ENCODE measurements at regions not wholly inside any gene's neighbourhood (a gene's known extent, or its start where the extent isn't known, plus 50 kb on each side); places are given as distances from the start of the nearest gene placed in this dataset.
"Not testable (repeated sequence)": the region's sequence is repeated elsewhere in the genome, so short reads cannot be mapped to it uniquely, and the experiment has no call there.

- WGBS, 2 experiments: 0 to 1% methylated on average over 77 of the region's 77 CpGs
- H3K27ac ChIP-seq (ENCODE audit: insufficient read depth, low read depth, low read length, poor library complexity, severe bottlenecking): peak overlapping the region; percentile 29
- peaks cover 11% of the 10 kb centered on the region for H3K27me3 ChIP-seq (ENCODE audit: control insufficient read depth, insufficient read depth, low read length, poor library complexity, severe bottlenecking)
- H3K4me1 ChIP-seq (ENCODE audit: control insufficient read depth, insufficient read depth, low read length): peaks cover 26% of the 10 kb centered on the region
- H3K4me3 ChIP-seq (ENCODE audit: insufficient read depth, low read depth, low read length): peak overlapping the region; percentile 77
- H3K36me3 ChIP-seq (ENCODE audit: control insufficient read depth, insufficient read depth, low read length): peaks cover 3% of the 10 kb centered on the region
- no peaks in the 10 kb centered on the region for H3K9me3 ChIP-seq (ENCODE audit: control insufficient read depth, low read length)
These were observed 100.3 kb upstream of the SVIL start for GRCh38 chr10:29734962-29735627.

- Histone ChIP-seq H3K4me3 (ENCODE audit: insufficient read depth, low read depth, low read length) (peak overlapping the region; percentile 77), H3K27ac (ENCODE audit: insufficient read depth, low read depth, low read length, poor library complexity, severe bottlenecking) (no peak overlapping the region), H3K36me3 (ENCODE audit: control insufficient read depth, insufficient read depth, low read length) (peaks cover 5% of the 10 kb centered on the region), H3K9me3 (ENCODE audit: control insufficient read depth, low read length) (no peaks in the 10 kb centered on the region), H3K4me1 (ENCODE audit: control insufficient read depth, insufficient read depth, low read length) (peaks cover 26% of the 10 kb centered on the region), H3K27me3 (ENCODE audit: control insufficient read depth, insufficient read depth, low read length, poor library complexity, severe bottlenecking) (peaks cover 11% of the 10 kb centered on the region)
- WGBS, 2 experiments: 11 to 17% methylated on average over 10 of the region's 10 CpGs
These were observed 99.8 kb upstream of the SVIL start for GRCh38 chr10:29734640-29734961.

GRCh38 chr10:29733323-29733722 lies 98.6 kb upstream of the SVIL start:
- Histone ChIP-seq H3K9me3 (ENCODE audit: control insufficient read depth, low read length) (no peaks in the 10 kb centered on the region), H3K27me3 (ENCODE audit: control insufficient read depth, insufficient read depth, low read length, poor library complexity, severe bottlenecking) (peaks cover 11% of the 10 kb centered on the region), H3K36me3 (ENCODE audit: control insufficient read depth, insufficient read depth, low read length) (peaks cover 5% of the 10 kb centered on the region), H3K27ac (ENCODE audit: insufficient read depth, low read depth, low read length, poor library complexity, severe bottlenecking) (no peak overlapping the region), H3K4me1 (ENCODE audit: control insufficient read depth, insufficient read depth, low read length) (peaks cover 34% of the 10 kb centered on the region), H3K4me3 (ENCODE audit: insufficient read depth, low read depth, low read length) (no peak overlapping the region)
- WGBS, 2 experiments: 76 to 82% methylated on average over 6 of the region's 6 CpGs

- no peak overlapping the region for H3K27ac ChIP-seq (ENCODE audit: insufficient read depth, low read depth, low read length, poor library complexity, severe bottlenecking)
- H3K27me3 ChIP-seq (ENCODE audit: control insufficient read depth, insufficient read depth, low read length, poor library complexity, severe bottlenecking): peaks cover 10% of the 10 kb centered on the region
- 90 to 91% methylated on average over 2 of the region's 2 CpGs for WGBS, 2 experiments
- peaks cover 5% of the 10 kb centered on the region for H3K36me3 ChIP-seq (ENCODE audit: control insufficient read depth, insufficient read depth, low read length)
- H3K9me3 ChIP-seq (ENCODE audit: control insufficient read depth, low read length): no peaks in the 10 kb centered on the region
- no peak overlapping the region for H3K4me3 ChIP-seq (ENCODE audit: insufficient read depth, low read depth, low read length)
- peaks cover 38% of the 10 kb centered on the region for H3K4me1 ChIP-seq (ENCODE audit: control insufficient read depth, insufficient read depth, low read length)
These were observed 98.1 kb upstream of the SVIL start for GRCh38 chr10:29732918-29733317.

GRCh38 chr10:29731760-29732159 lies 97.0 kb upstream of the SVIL start:
- no peak overlapping the region for H3K27ac ChIP-seq (ENCODE audit: insufficient read depth, low read depth, low read length, poor library complexity, severe bottlenecking)
- H3K36me3 ChIP-seq (ENCODE audit: control insufficient read depth, insufficient read depth, low read length): peaks cover 5% of the 10 kb centered on the region
- no peak overlapping the region for H3K4me3 ChIP-seq (ENCODE audit: insufficient read depth, low read depth, low read length)
- 79 to 84% methylated on average over 12 of the region's 12 CpGs for WGBS, 2 experiments
- peaks cover 44% of the 10 kb centered on the region for H3K4me1 ChIP-seq (ENCODE audit: control insufficient read depth, insufficient read depth, low read length)
- no peaks in the 10 kb centered on the region for H3K9me3 ChIP-seq (ENCODE audit: control insufficient read depth, low read length)
- no peaks in the 10 kb centered on the region for H3K27me3 ChIP-seq (ENCODE audit: control insufficient read depth, insufficient read depth, low read length, poor library complexity, severe bottlenecking)

GRCh38 chr10:29730969-29731368 lies 96.2 kb upstream of the SVIL start:
- Histone ChIP-seq H3K27me3 (ENCODE audit: control insufficient read depth, insufficient read depth, low read length, poor library complexity, severe bottlenecking) (no peaks in the 10 kb centered on the region), H3K4me1 (ENCODE audit: control insufficient read depth, insufficient read depth, low read length) (peaks cover 44% of the 10 kb centered on the region), H3K9me3 (ENCODE audit: control insufficient read depth, low read length) (no peaks in the 10 kb centered on the region), H3K4me3 (ENCODE audit: insufficient read depth, low read depth, low read length) (no peak overlapping the region), H3K27ac (ENCODE audit: insufficient read depth, low read depth, low read length, poor library complexity, severe bottlenecking) (no peak overlapping the region), H3K36me3 (ENCODE audit: control insufficient read depth, insufficient read depth, low read length) (peaks cover 5% of the 10 kb centered on the region)
- WGBS, 2 experiments: 91 to 92% methylated on average over 6 of the region's 6 CpGs

- H3K27me3 ChIP-seq (ENCODE audit: control insufficient read depth, insufficient read depth, low read length, poor library complexity, severe bottlenecking): no peaks in the 10 kb centered on the region
- WGBS, 2 experiments: 88 to 92% methylated on average over 4 to 5 of the region's 5 CpGs
- no peak overlapping the region for H3K27ac ChIP-seq (ENCODE audit: insufficient read depth, low read depth, low read length, poor library complexity, severe bottlenecking)
- H3K4me1 ChIP-seq (ENCODE audit: control insufficient read depth, insufficient read depth, low read length): peaks cover 45% of the 10 kb centered on the region
- peaks cover 5% of the 10 kb centered on the region for H3K36me3 ChIP-seq (ENCODE audit: control insufficient read depth, insufficient read depth, low read length)
- no peak overlapping the region for H3K4me3 ChIP-seq (ENCODE audit: insufficient read depth, low read depth, low read length)
- no peaks in the 10 kb centered on the region for H3K9me3 ChIP-seq (ENCODE audit: control insufficient read depth, low read length)
These were observed 95.7 kb upstream of the SVIL start for GRCh38 chr10:29730458-29730857.

GRCh38 chr10:29728541-29729049 lies 93.8 kb upstream of the SVIL start:
- Histone ChIP-seq H3K4me1 (ENCODE audit: control insufficient read depth, insufficient read depth, low read length) (peaks cover 48% of the 10 kb centered on the region), H3K27ac (ENCODE audit: insufficient read depth, low read depth, low read length, poor library complexity, severe bottlenecking) (peak overlapping the region; percentile 89), H3K4me3 (ENCODE audit: insufficient read depth, low read depth, low read length) (no peak overlapping the region)

GRCh38 chr10:29725927-29726326 lies 91.2 kb upstream of the SVIL start:
- not testable (repeated sequence) for H3K4me3 ChIP-seq (ENCODE audit: insufficient read depth, low read depth, low read length); H3K36me3 ChIP-seq (ENCODE audit: control insufficient read depth, insufficient read depth, low read length); H3K27ac ChIP-seq (ENCODE audit: insufficient read depth, low read depth, low read length, poor library complexity, severe bottlenecking); H3K9me3 ChIP-seq (ENCODE audit: control insufficient read depth, low read length); H3K27me3 ChIP-seq (ENCODE audit: control insufficient read depth, insufficient read depth, low read length, poor library complexity, severe bottlenecking)
- peaks cover 33% of the 10 kb centered on the region for H3K4me1 ChIP-seq (ENCODE audit: control insufficient read depth, insufficient read depth, low read length)
- 86 to 94% methylated on average over 1 of the region's 1 CpG for WGBS, 2 experiments

More at GRCh38 chr10:29728541-29729049, 93.8 kb upstream of the SVIL start:
- Histone ChIP-seq H3K9me3 (ENCODE audit: control insufficient read depth, low read length) (no peaks in the 10 kb centered on the region), H3K27me3 (ENCODE audit: control insufficient read depth, insufficient read depth, low read length, poor library complexity, severe bottlenecking) (no peaks in the 10 kb centered on the region), H3K36me3 (ENCODE audit: control insufficient read depth, insufficient read depth, low read length) (peaks cover 5% of the 10 kb centered on the region)
- WGBS, 2 experiments: 2 to 6% methylated on average over 6 of the region's 6 CpGs

- Histone ChIP-seq H3K4me1 (ENCODE audit: control insufficient read depth, insufficient read depth, low read length) (peaks cover 29% of the 10 kb centered on the region), H3K4me3 (ENCODE audit: insufficient read depth, low read depth, low read length) (no peak overlapping the region), H3K27ac (ENCODE audit: insufficient read depth, low read depth, low read length, poor library complexity, severe bottlenecking) (no peak overlapping the region), H3K9me3 (ENCODE audit: control insufficient read depth, low read length) (peaks cover 2% of the 10 kb centered on the region), H3K36me3 (ENCODE audit: control insufficient read depth, insufficient read depth, low read length) (peaks cover 8% of the 10 kb centered on the region), H3K27me3 (ENCODE audit: control insufficient read depth, insufficient read depth, low read length, poor library complexity, severe bottlenecking) (no peaks in the 10 kb centered on the region)
- 78 to 79% methylated on average over 6 of the region's 6 CpGs for WGBS, 2 experiments
These were observed 90.5 kb upstream of the SVIL start for GRCh38 chr10:29725133-29725720.

All from ectodermal cell (in vitro differentiated cells).